ENCODE measurements at regions not wholly inside any gene's neighbourhood (a gene's known extent, or its start where the extent isn't known, plus 50 kb on each side); places are given as distances from the start of the nearest gene placed in this dataset.

DNA sequence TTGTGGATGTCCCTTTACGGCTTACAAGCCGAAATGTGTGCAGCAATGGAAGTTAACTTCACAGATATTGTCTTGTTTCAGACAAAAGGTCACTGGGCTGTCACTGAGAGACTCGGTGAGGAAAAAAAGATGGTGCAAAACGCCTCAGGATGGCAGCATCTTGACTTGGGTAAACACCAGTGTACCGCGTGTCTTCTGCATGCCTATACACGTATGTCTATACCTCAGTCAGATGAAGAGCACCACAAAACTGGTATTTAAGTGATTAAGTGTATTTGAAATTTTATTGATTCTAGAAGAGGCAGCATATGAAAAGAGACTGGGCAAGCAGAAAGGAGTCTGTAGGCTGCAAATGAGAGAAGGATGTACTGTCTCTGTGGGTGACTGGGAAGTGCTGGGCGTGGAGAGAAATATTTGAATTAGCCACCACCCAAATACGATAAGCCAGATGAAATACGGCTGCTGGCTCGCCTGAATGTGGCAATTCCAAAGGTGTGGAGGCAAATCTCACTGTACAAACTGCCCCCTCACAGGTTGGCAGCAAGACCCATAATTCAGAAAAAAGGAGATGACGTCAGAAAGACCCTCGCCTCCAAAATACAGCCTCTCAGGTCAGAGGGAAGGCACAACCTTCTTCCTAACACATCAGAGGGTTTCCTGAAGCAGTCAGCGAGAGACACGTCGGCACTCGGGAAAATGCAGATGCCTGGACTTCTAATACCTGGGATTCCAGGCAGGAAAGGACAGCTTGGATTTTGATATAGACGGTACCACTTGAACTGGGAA lies 53.4 kb upstream of the NEO1 start:
- H3K9ac ChIP-seq (ENCODE audit: low read depth, low read length), result no peak overlapping the region
- no peak overlapping the region for H2AFZ ChIP-seq (ENCODE audit: low read depth, low read length)
- H3K4me2 ChIP-seq (ENCODE audit: insufficient read depth, low read length), result no peak overlapping the region
- H3K27me3 ChIP-seq (ENCODE audit: insufficient read depth, low read length, poor library complexity), result peaks cover 3% of the 10 kb centered on the region
- TF ChIP-seq EZH2 (IDR thresholded peaks at IDR 0.05; ENCODE audit: borderline replicate concordance, low read depth, low read length, severe bottlenecking), result no peak
- TF ChIP-seq, protein P1, sequence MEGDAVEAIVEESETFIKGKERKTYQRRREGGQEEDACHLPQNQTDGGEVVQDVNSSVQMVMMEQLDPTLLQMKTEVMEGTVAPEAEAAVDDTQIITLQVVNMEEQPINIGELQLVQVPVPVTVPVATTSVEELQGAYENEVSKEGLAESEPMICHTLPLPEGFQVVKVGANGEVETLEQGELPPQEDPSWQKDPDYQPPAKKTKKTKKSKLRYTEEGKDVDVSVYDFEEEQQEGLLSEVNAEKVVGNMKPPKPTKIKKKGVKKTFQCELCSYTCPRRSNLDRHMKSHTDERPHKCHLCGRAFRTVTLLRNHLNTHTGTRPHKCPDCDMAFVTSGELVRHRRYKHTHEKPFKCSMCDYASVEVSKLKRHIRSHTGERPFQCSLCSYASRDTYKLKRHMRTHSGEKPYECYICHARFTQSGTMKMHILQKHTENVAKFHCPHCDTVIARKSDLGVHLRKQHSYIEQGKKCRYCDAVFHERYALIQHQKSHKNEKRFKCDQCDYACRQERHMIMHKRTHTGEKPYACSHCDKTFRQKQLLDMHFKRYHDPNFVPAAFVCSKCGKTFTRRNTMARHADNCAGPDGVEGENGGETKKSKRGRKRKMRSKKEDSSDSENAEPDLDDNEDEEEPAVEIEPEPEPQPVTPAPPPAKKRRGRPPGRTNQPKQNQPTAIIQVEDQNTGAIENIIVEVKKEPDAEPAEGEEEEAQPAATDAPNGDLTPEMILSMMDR (IDR thresholded peaks at IDR 0.05; ENCODE audit: borderline replicate concordance, extremely low read depth, low read length, poor library complexity, severe bottlenecking), result no peak
- H3K79me2 ChIP-seq (ENCODE audit: insufficient read depth, low read length), result no peaks in the 10 kb centered on the region
- no peaks in the 10 kb centered on the region for H3K4me1 ChIP-seq (ENCODE audit: insufficient read depth, low read length)
- H4K20me1 ChIP-seq (ENCODE audit: insufficient read depth, low read length), result no peaks in the 10 kb centered on the region
- ATAC-seq (ENCODE audit: insufficient read depth, low read depth) (no peak), DNase-seq (no peak)
- no peaks in the 10 kb centered on the region for H3K36me3 ChIP-seq (ENCODE audit: insufficient read depth, low read length)
- H3K4me3 ChIP-seq (ENCODE audit: low read depth in 1 of 2, low read length in 2 of 2), result no peak overlapping the region
- H3K9me3 ChIP-seq (ENCODE audit: insufficient read depth, low read length, severe bottlenecking), result no peaks in the 10 kb centered on the region
- no peak overlapping the region for H3K27ac ChIP-seq (ENCODE audit: low read length)

DNA sequence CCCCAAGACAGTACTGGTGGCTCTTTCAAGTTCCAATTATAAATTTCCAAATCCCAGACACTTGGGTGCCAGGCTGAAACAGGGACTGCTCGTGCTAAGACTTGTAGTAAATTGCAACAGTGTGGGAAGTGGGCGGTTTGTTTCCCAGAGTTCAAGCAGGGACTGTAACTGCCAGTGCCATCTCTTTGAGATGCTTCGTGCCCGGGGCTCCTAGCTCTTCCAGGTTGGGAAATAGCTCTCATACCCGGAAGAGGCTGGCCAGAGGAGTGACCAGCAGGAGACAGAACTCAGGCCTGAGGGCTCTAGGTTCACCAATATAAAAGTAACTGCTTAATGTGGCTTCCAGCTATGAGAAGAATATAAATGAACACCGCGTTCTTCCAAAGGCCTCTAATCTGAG lies 54.0 kb upstream of the NEO1 start:
- no peak for TF ChIP-seq EZH2 (IDR thresholded peaks at IDR 0.05; ENCODE audit: borderline replicate concordance, low read depth, low read length, severe bottlenecking)
- TF ChIP-seq, protein P1 (IDR thresholded peaks at IDR 0.05; ENCODE audit: borderline replicate concordance, extremely low read depth, low read length, poor library complexity, severe bottlenecking), result no peak
- H3K9me3 ChIP-seq (ENCODE audit: insufficient read depth, low read length, severe bottlenecking), result no peaks in the 10 kb centered on the region
- no peaks in the 10 kb centered on the region for H3K4me1 ChIP-seq (ENCODE audit: insufficient read depth, low read length)
- DNase-seq, result no peak
- H4K20me1 ChIP-seq (ENCODE audit: insufficient read depth, low read length), result no peaks in the 10 kb centered on the region
- no peak overlapping the region for H3K4me3 ChIP-seq (ENCODE audit: low read depth in 1 of 2, low read length in 2 of 2)
- no peaks in the 10 kb centered on the region for H3K79me2 ChIP-seq (ENCODE audit: insufficient read depth, low read length)
- H3K36me3 ChIP-seq (ENCODE audit: insufficient read depth, low read length), result no peaks in the 10 kb centered on the region
- ATAC-seq (ENCODE audit: insufficient read depth, low read depth), result no peak
- H3K9ac ChIP-seq (ENCODE audit: low read depth, low read length), result no peak overlapping the region
- no peak overlapping the region for H2AFZ ChIP-seq (ENCODE audit: low read depth, low read length)
- peaks cover 3% of the 10 kb centered on the region for H3K27me3 ChIP-seq (ENCODE audit: insufficient read depth, low read length, poor library complexity)
- H3K4me2 ChIP-seq (ENCODE audit: insufficient read depth, low read length), result no peak overlapping the region
- H3K27ac ChIP-seq (ENCODE audit: low read length), result no peak overlapping the region

DNA sequence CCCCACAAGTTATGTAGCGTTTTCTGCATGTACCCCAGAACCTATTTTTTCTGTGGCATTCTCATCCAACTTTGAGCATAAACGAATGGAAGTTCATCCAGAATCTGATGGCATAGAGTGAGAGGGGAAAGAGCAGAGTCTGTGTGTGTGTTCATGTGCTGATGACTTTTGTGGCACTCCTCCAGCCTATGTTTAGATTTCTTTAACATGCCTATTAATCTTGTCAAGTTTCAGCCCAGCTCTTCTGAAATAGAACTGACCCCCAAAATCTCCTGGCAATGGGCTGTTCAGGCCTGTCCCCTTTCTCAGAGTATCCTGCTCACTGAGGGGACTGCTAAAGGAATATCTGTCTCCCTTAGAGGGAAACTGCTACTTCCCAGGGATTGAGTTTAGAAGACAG lies 56.4 kb upstream of the NEO1 start:
- ATAC-seq (ENCODE audit: insufficient read depth, low read depth), result no peak

More for the DNA sequence above, 56.4 kb upstream of the NEO1 start:
- no peaks in the 10 kb centered on the region for H4K20me1 ChIP-seq (ENCODE audit: insufficient read depth, low read length)
- H3K4me3 ChIP-seq (ENCODE audit: low read depth in 1 of 2, low read length in 2 of 2), result no peak overlapping the region
- no peak for DNase-seq
- no peaks in the 10 kb centered on the region for H3K4me1 ChIP-seq (ENCODE audit: insufficient read depth, low read length)
- TF ChIP-seq, protein P1 (IDR thresholded peaks at IDR 0.05; ENCODE audit: borderline replicate concordance, extremely low read depth, low read length, poor library complexity, severe bottlenecking), result no peak
- TF ChIP-seq EZH2 (IDR thresholded peaks at IDR 0.05; ENCODE audit: borderline replicate concordance, low read depth, low read length, severe bottlenecking), result no peak
- H3K4me2 ChIP-seq (ENCODE audit: insufficient read depth, low read length), result no peak overlapping the region
- no peak overlapping the region for H2AFZ ChIP-seq (ENCODE audit: low read depth, low read length)
- no peaks in the 10 kb centered on the region for H3K79me2 ChIP-seq (ENCODE audit: insufficient read depth, low read length)
- H3K36me3 ChIP-seq (ENCODE audit: insufficient read depth, low read length), result no peaks in the 10 kb centered on the region
- H3K9ac ChIP-seq (ENCODE audit: low read depth, low read length), result no peak overlapping the region
- H3K9me3 ChIP-seq (ENCODE audit: insufficient read depth, low read length, severe bottlenecking), result no peaks in the 10 kb centered on the region
- H3K27ac ChIP-seq (ENCODE audit: low read length), result no peak overlapping the region
- H3K27me3 ChIP-seq (ENCODE audit: insufficient read depth, low read length, poor library complexity), result peaks cover 3% of the 10 kb centered on the region
